ENCODE measurements at regions not wholly inside any gene's neighbourhood (a gene's known extent, or its start where the extent isn't known, plus 50 kb on each side); places are given as distances from the start of the nearest gene placed in this dataset.

DNA sequence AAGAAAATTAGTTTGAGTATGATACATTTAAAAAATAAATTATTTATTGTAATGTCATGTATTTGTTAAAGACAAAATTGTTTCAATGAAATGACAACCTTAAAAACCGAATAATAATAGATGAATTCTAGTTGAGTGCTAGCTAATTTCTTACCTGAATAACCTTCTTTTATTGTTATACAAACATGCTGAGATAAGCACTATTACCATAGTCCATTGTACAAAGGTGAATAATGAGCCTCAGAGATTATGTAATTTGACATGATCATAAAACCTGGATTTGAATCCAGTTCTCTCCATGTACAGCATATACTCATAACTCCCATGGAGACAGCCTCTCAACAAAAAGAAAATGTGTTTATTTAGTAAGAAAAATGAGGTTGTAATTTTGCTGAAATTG is 1512.9 kb downstream of the PCDH19 start:
- TF ChIP-seq CTCF (IDR thresholded peaks at IDR 0.05) (no peak), EP300 (IDR thresholded peaks at IDR 0.05) (no peak), POLR2A (IDR thresholded peaks at IDR 0.05) (no peak)
